H1 (cell line): ENCODE measurements at regions not wholly inside any gene's neighbourhood (a gene's known extent, or its start where the extent isn't known, plus 50 kb on each side); places are given as distances from the start of the nearest gene placed in this dataset.

Source experiments
- CTCF ChIA-PET: fragments of 300-600 bp; sonication (Branson Sonifier 250); formaldehyde crosslinking; loops from one replicate; lab custom pipeline; 2021; ENCODE audit not compliant: partially characterized antibody; lab: Charles Lee
- POLR2A ChIA-PET: fragments of 300-600 bp; sonication (Branson Sonifier 250); formaldehyde crosslinking; loops from one replicate; lab custom pipeline; 2021; ENCODE audit warnings: inconsistent platforms; ENCODE audit not compliant: partially characterized antibody; lab: Charles Lee
- DNase-seq, 2 experiments: peaks; one replicate each; pipeline versions ENCODE4 v3.0.0 to v3.0.0-alpha.2; 2010 to 2022; ENCODE audit warnings: low spot score in 2 of 2, low read depth in 1 of 2, mixed read lengths in 1 of 2
- FAIRE-seq: peaks from 2 replicates; lab custom pipeline; 2011; peaks lifted over from hg19 to GRCh38; lab: Jason Lieb, UNC
- H2AFZ ChIP-seq: 2 replicates; pipeline ENCODE4 v1.8.1; 2012; ENCODE audit warnings: low read length, inconsistent platforms
- H2AK5ac ChIP-seq: 2 replicates; pipeline ENCODE4 v1.6.1; 2013; ENCODE audit warnings: low read depth, low read length
- H2BK120ac ChIP-seq: replicated peaks from 2 replicates; pipeline ENCODE3; 2013; ENCODE audit warnings: low read depth, low read length, inconsistent platforms
- H2BK12ac ChIP-seq: 2 replicates; pipeline ENCODE4 v1.6.1; 2013; ENCODE audit warnings: low read depth, low read length
- H2BK15ac ChIP-seq: 2 replicates; pipeline ENCODE4 v1.6.1; 2013; ENCODE audit warnings: low read length
- H2BK20ac ChIP-seq: 2 replicates; pipeline ENCODE4 v1.6.1; 2013; ENCODE audit warnings: low read length
- H2BK5ac ChIP-seq: 2 replicates; pipeline ENCODE4 v1.6.1; 2013; ENCODE audit warnings: low read depth, low read length
- H3K14ac ChIP-seq: 2 replicates; pipeline ENCODE4 v1.6.1; 2013; ENCODE audit warnings: inconsistent platforms; ENCODE audit not compliant: insufficient read length
- H3K18ac ChIP-seq: 2 replicates; pipeline ENCODE4 v1.6.1; 2013; ENCODE audit warnings: low read length; ENCODE audit errors: extremely low read depth
- H3K23ac ChIP-seq: 2 replicates; pipeline ENCODE4 v1.6.1; 2013; ENCODE audit warnings: inconsistent platforms; ENCODE audit not compliant: insufficient read length
- H3K23me2 ChIP-seq: 2 replicates; pipeline ENCODE4 v1.6.1; 2013; ENCODE audit warnings: low read depth, low read length
- H3K27ac ChIP-seq: 2 replicates; pipeline ENCODE4 v1.6.1; 2011; ENCODE audit warnings: low read depth, low read length, inconsistent platforms
- H3K27me3 ChIP-seq, 4 experiments: replicated peaks in 1 of 4; 1 replicate in 1 of 4; 2 replicates in 3 of 4; pipeline versions ENCODE4 v1.6.1 to v1.8.1; 2011 to 2013; ENCODE audit warnings: low read length in 3 of 4, mild to moderate bottlenecking in 3 of 4, inconsistent platforms in 2 of 4, mixed read lengths in 2 of 4, moderate library complexity in 1 of 4; ENCODE audit not compliant: control insufficient read depth in 3 of 4, insufficient read depth in 3 of 4; ENCODE audit errors: extremely low read depth in 1 of 4
- H3K36me3 ChIP-seq, 4 experiments: 2 replicates each; pipeline versions ENCODE4 v1.6.1 to v1.8.1; 2011 to 2013; ENCODE audit warnings: mild to moderate bottlenecking in 4 of 4, low read length in 3 of 4, moderate library complexity in 2 of 4, control low read depth in 1 of 4, inconsistent platforms in 1 of 4; ENCODE audit not compliant: insufficient read depth in 4 of 4, control insufficient read depth in 2 of 4
- H3K4ac ChIP-seq: replicated peaks from 2 replicates; pipeline ENCODE3; 2013; ENCODE audit warnings: low read length, low read depth, mixed read lengths, inconsistent platforms; ENCODE audit not compliant: insufficient read length
- H3K4me1 ChIP-seq, 4 experiments: replicated peaks in 1 of 4; 1 replicate in 1 of 4; 2 replicates in 3 of 4; pipeline versions ENCODE4 v1.6.1 to v1.8.1; 2011 to 2013; ENCODE audit warnings: low read length in 3 of 4, inconsistent platforms in 2 of 4, mixed read lengths in 1 of 4; ENCODE audit not compliant: insufficient read depth in 4 of 4, control insufficient read depth in 3 of 4
- H3K4me2 ChIP-seq, 2 experiments: 2 replicates each; pipeline versions ENCODE4 v1.6.1 to v1.8.1; 2011 to 2013; ENCODE audit warnings: low read depth in 2 of 2, low read length in 2 of 2, control low read depth in 1 of 2, inconsistent platforms in 1 of 2, mild to moderate bottlenecking in 1 of 2; ENCODE audit not compliant: insufficient read depth in 1 of 2
- H3K4me3 ChIP-seq, 4 experiments: fragments of 200-600, 300-600 bp in 1 of 4; sonication (generic), shearing (Covaris generic), sonication (Bioruptor Twin) in 1 of 4; 2 replicates each; pipeline versions ENCODE4 v1.5.1 to v1.8.1; 2011 to 2016; ENCODE audit warnings: low read length in 4 of 4, low read depth in 3 of 4, control low read depth in 2 of 4, inconsistent platforms in 2 of 4, mild to moderate bottlenecking in 2 of 4, mixed read lengths in 1 of 4, moderate library complexity in 1 of 4; ENCODE audit not compliant: insufficient read depth in 2 of 4; ENCODE audit errors: extremely low read depth in 1 of 4
- H3K56ac ChIP-seq: replicated peaks from 2 replicates; pipeline ENCODE3; 2013; ENCODE audit warnings: low read depth, mild to moderate bottlenecking, mixed read lengths, low read length, inconsistent platforms; ENCODE audit not compliant: insufficient read length
- H3K79me1 ChIP-seq: 2 replicates; pipeline ENCODE4 v1.6.1; 2013; ENCODE audit warnings: low read depth, low read length, control low read depth
- H3K79me2 ChIP-seq, 2 experiments: 2 replicates each; pipeline versions ENCODE4 v1.6.1 to v1.8.1; 2012 to 2013; ENCODE audit warnings: low read length in 2 of 2, mild to moderate bottlenecking in 2 of 2, inconsistent platforms in 1 of 2; ENCODE audit not compliant: insufficient read depth in 2 of 2, control insufficient read depth in 1 of 2
- H3K9ac ChIP-seq, 4 experiments: replicated peaks in 1 of 4; 1 replicate in 1 of 4; 2 replicates in 3 of 4; pipeline versions ENCODE4 v1.6.1 to v1.8.1; 2011 to 2013; ENCODE audit warnings: low read depth in 3 of 4, low read length in 3 of 4, control low read depth in 2 of 4, mild to moderate bottlenecking in 2 of 4, moderate library complexity in 2 of 4, inconsistent platforms in 1 of 4; ENCODE audit errors: extremely low read depth in 1 of 4
- H3K9me3 ChIP-seq, 2 experiments: 2 replicates each; pipeline versions ENCODE4 v1.6.1 to v1.8.1; 2012 to 2013; ENCODE audit warnings: mild to moderate bottlenecking in 2 of 2, moderate library complexity in 2 of 2, control low read depth in 1 of 2, inconsistent platforms in 1 of 2, low read depth in 1 of 2, low read length in 1 of 2, mixed read lengths in 1 of 2; ENCODE audit not compliant: insufficient read depth in 2 of 2
- H4K20me1 ChIP-seq, 2 experiments: replicated peaks in 1 of 2; 2 replicates each; pipeline versions ENCODE3 to v1.8.1; 2011 to 2013; ENCODE audit warnings: inconsistent platforms in 2 of 2, low read length in 2 of 2, mild to moderate bottlenecking in 1 of 2; ENCODE audit not compliant: insufficient read depth in 2 of 2, control insufficient read depth in 1 of 2
- H4K5ac ChIP-seq: 2 replicates; pipeline ENCODE4 v1.6.1; 2013; ENCODE audit warnings: low read length, low read depth, mixed read lengths, inconsistent platforms; ENCODE audit not compliant: insufficient read length
- H4K8ac ChIP-seq: 2 replicates; pipeline ENCODE4 v1.8.0; 2013; ENCODE audit warnings: mild to moderate bottlenecking, moderate library complexity, low read length, inconsistent platforms; ENCODE audit not compliant: insufficient read depth; ENCODE audit errors: extremely low read depth
- H4K91ac ChIP-seq: replicated peaks from 2 replicates; pipeline ENCODE3; 2013; ENCODE audit warnings: low read length, mixed read lengths, inconsistent platforms; ENCODE audit not compliant: insufficient read length
- ASH2L ChIP-seq: fragments of 200-600, 300-600 bp; sonication (generic); IDR thresholded peaks from one replicate; pipeline ENCODE4 v1.7.1; 2017; ENCODE audit warnings: low read length
- BCL11A ChIP-seq, 2 experiments: IDR thresholded peaks; one replicate each; pipeline ENCODE4 v1.6.1; 2011; ENCODE audit warnings: low read depth in 2 of 2, low read length in 2 of 2, mild to moderate bottlenecking in 2 of 2
- CBX5 ChIP-seq: fragments of 300-800, 300-1000 bp; sonication (generic); IDR thresholded peaks from 2 replicates; pipeline ENCODE4 v1.7.1; 2016; ENCODE audit warnings: antibody characterized with exemption, low read length, low read depth
- CEBPB ChIP-seq: IDR thresholded peaks from 2 replicates; pipeline ENCODE4 v1.6.1; 2012; ENCODE audit warnings: low read depth, low read length
- SIRT6 ChIP-seq: IDR thresholded peaks from one replicate; pipeline ENCODE4 v1.7.1; 2012; ENCODE audit warnings: low read length, inconsistent platforms
- SIX5 ChIP-seq: IDR thresholded peaks from 2 replicates; pipeline ENCODE4 v1.6.1; 2011; ENCODE audit warnings: mild to moderate bottlenecking, low read depth, low read length
- SUZ12 ChIP-seq: fragments of 200-600 bp; sonication (generic); IDR thresholded peaks from 2 replicates; pipeline ENCODE4 v1.6.1; 2012; ENCODE audit warnings: mild to moderate bottlenecking, inconsistent platforms, low read length, moderate library complexity, mixed read lengths
- ZNF274 ChIP-seq: IDR thresholded peaks from 2 replicates; pipeline ENCODE4 v1.7.0; 2012; ENCODE audit warnings: low read length, borderline replicate concordance; ENCODE audit errors: extremely low read depth
- TF ChIP-seq, protein P1 (sequence below): IDR thresholded peaks from 2 replicates; pipeline ENCODE4 v1.6.1; 2011; ENCODE audit warnings: low read length, improper control_type of control experiment
- TF ChIP-seq, protein P2 (sequence below): IDR thresholded peaks from 2 replicates; pipeline ENCODE4 v1.6.1; 2012; ENCODE audit warnings: inconsistent platforms

GRCh38 chr11:91093141-91093540 is 870.3 kb upstream of the CHORDC1 start:
- Histone ChIP-seq H4K8ac (no peak overlapping the region), H3K27ac (no peak overlapping the region), H4K5ac (no peak overlapping the region), H3K23ac (no peak overlapping the region), H2BK20ac (no peak overlapping the region), H4K91ac (no peak overlapping the region), H2AK5ac (no peak overlapping the region), H2BK5ac (no peak overlapping the region), H3K27me3 (no peaks in the 10 kb centered on the region), H2BK12ac (no peak overlapping the region), H3K4ac (no peak overlapping the region), H3K9me3 (no peaks in the 10 kb centered on the region), H3K56ac (no peak overlapping the region), H2AFZ (no peak overlapping the region), H2BK15ac (no peak overlapping the region), H3K14ac (no peak overlapping the region), H3K4me1 (no peaks in the 10 kb centered on the region), H3K9ac (no peak overlapping the region), H3K4me2 (no peak overlapping the region), H3K79me1 (no peaks in the 10 kb centered on the region), H4K20me1 (no peaks in the 10 kb centered on the region), H3K79me2 (no peaks in the 10 kb centered on the region), H3K18ac (no peak overlapping the region), H2BK120ac (no peak overlapping the region), H3K36me3 (no peaks in the 10 kb centered on the region), H3K4me3 (no peak overlapping the region), H3K23me2 (peaks cover 2% of the 10 kb centered on the region; the same call in 1 of the 2 replicates)
- ChIA-PET POLR2A (no interaction called here), CTCF (no interaction called here)
- no peak for DNase-seq
- TF ChIP-seq SUZ12: no peak
- no peak for TF ChIP-seq CEBPB
- TF ChIP-seq ZNF274: no peak
- no peak for TF ChIP-seq SIX5
- TF ChIP-seq ASH2L: no peak
- TF ChIP-seq BCL11A (IDR thresholded peaks at IDR 0.05; ENCODE audit: low read depth in 2 of 2, low read length in 2 of 2): no peak
- TF ChIP-seq, protein P1, sequence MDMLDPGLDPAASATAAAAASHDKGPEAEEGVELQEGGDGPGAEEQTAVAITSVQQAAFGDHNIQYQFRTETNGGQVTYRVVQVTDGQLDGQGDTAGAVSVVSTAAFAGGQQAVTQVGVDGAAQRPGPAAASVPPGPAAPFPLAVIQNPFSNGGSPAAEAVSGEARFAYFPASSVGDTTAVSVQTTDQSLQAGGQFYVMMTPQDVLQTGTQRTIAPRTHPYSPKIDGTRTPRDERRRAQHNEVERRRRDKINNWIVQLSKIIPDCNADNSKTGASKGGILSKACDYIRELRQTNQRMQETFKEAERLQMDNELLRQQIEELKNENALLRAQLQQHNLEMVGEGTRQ: no peak
- no peak for TF ChIP-seq CBX5
- TF ChIP-seq, protein P2, sequence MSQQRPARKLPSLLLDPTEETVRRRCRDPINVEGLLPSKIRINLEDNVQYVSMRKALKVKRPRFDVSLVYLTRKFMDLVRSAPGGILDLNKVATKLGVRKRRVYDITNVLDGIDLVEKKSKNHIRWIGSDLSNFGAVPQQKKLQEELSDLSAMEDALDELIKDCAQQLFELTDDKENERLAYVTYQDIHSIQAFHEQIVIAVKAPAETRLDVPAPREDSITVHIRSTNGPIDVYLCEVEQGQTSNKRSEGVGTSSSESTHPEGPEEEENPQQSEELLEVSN: no peak
- TF ChIP-seq SIRT6: no peak
- FAIRE-seq: no peak
